Glutamatergic neuron (in vitro differentiated cells): ENCODE measurements at regions not wholly inside any gene's neighbourhood (a gene's known extent, or its start where the extent isn't known, plus 50 kb on each side); places are given as distances from the start of the nearest gene placed in this dataset.

Experiments
- DNase-seq: peaks from one replicate; pipeline ENCODE4 v3.0.0; 2022
- H3K27ac Mint-ChIP-seq: one replicate; pipeline ENCODE4 v1.8.0; 2020; ENCODE audit warnings: mild to moderate bottlenecking, mixed read lengths, inconsistent platforms; ENCODE audit not compliant: unreplicated experiment
- H3K27me3 Mint-ChIP-seq: one replicate; pipeline ENCODE4 v1.8.0; 2020; ENCODE audit warnings: mild to moderate bottlenecking, moderate library complexity, mixed read lengths, inconsistent platforms; ENCODE audit not compliant: unreplicated experiment
- H3K36me3 Mint-ChIP-seq: one replicate; pipeline ENCODE4 v1.8.0; 2020; ENCODE audit warnings: mild to moderate bottlenecking, mixed read lengths, inconsistent platforms; ENCODE audit not compliant: unreplicated experiment
- H3K4me1 Mint-ChIP-seq: one replicate; pipeline ENCODE4 v1.8.0; 2020; ENCODE audit warnings: mild to moderate bottlenecking, low read depth, mixed read lengths, inconsistent platforms; ENCODE audit not compliant: unreplicated experiment
- H3K4me3 Mint-ChIP-seq: one replicate; pipeline ENCODE4 v1.8.0; 2020; ENCODE audit warnings: mild to moderate bottlenecking, mixed read lengths, inconsistent platforms; ENCODE audit not compliant: unreplicated experiment
- H3K9me3 Mint-ChIP-seq: one replicate; pipeline ENCODE4 v1.8.0; 2020; ENCODE audit warnings: mild to moderate bottlenecking, moderate library complexity, mixed read lengths, inconsistent platforms; ENCODE audit not compliant: unreplicated experiment
- CTCF ChIP-seq: fragments of 200-600 bp; sonication (generic); IDR thresholded peaks from one replicate; pipeline ENCODE4 v1.5.0; 2021; ENCODE audit not compliant: partially characterized antibody, unreplicated experiment

- Mint-ChIP-seq H3K27me3 (no peaks in the 10 kb centered on the region), H3K9me3 (no peaks in the 10 kb centered on the region), H3K36me3 (no peaks in the 10 kb centered on the region), H3K27ac (no peak overlapping the region), H3K4me1 (peaks cover 5% of the 10 kb centered on the region), H3K4me3 (no peak overlapping the region)
- no peak for TF ChIP-seq CTCF
- DNase-seq: no peak
Measured at GRCh38 chr2:145841973-145842372, 1322.1 kb upstream of the ZEB2 start.

GRCh38 chr2:145836986-145837385 lies 1317.1 kb upstream of the ZEB2 start:
- Mint-ChIP-seq H3K36me3 (no peaks in the 10 kb centered on the region), H3K4me1 (no peaks in the 10 kb centered on the region), H3K27ac (no peak overlapping the region), H3K4me3 (no peak overlapping the region), H3K27me3 (no peaks in the 10 kb centered on the region), H3K9me3 (no peaks in the 10 kb centered on the region)
- DNase-seq: no peak
- TF ChIP-seq CTCF: no peak

GRCh38 chr2:145835665-145836064 lies 1315.7 kb upstream of the ZEB2 start:
- Mint-ChIP-seq H3K36me3 (no peaks in the 10 kb centered on the region), H3K9me3 (no peaks in the 10 kb centered on the region), H3K27ac (no peak overlapping the region), H3K27me3 (no peaks in the 10 kb centered on the region), H3K4me1 (no peaks in the 10 kb centered on the region), H3K4me3 (no peak overlapping the region)
- TF ChIP-seq CTCF: no peak
- no peak for DNase-seq

- Mint-ChIP-seq H3K4me3 (no peak overlapping the region), H3K9me3 (no peaks in the 10 kb centered on the region), H3K36me3 (no peaks in the 10 kb centered on the region), H3K27me3 (no peaks in the 10 kb centered on the region), H3K27ac (no peak overlapping the region), H3K4me1 (no peaks in the 10 kb centered on the region)
- DNase-seq: no peak
- no peak for TF ChIP-seq CTCF
Measured at GRCh38 chr2:145832681-145833080, 1312.8 kb upstream of the ZEB2 start.

GRCh38 chr2:145829931-145830330 lies 1310.0 kb upstream of the ZEB2 start:
- Mint-ChIP-seq H3K27me3 (no peaks in the 10 kb centered on the region), H3K4me1 (no peaks in the 10 kb centered on the region), H3K36me3 (no peaks in the 10 kb centered on the region), H3K4me3 (no peak overlapping the region), H3K27ac (no peak overlapping the region), H3K9me3 (no peaks in the 10 kb centered on the region)
- no peak for DNase-seq
- TF ChIP-seq CTCF: no peak
